ENCODE measurements at regions not wholly inside any gene's neighbourhood (a gene's known extent, or its start where the extent isn't known, plus 50 kb on each side); places are given as distances from the start of the nearest gene placed in this dataset.

GRCh38 chr4:140227286-140227685 is 73.3 kb upstream of the MAML3 start:
- TF ChIP-seq REST (IDR thresholded peaks at IDR 0.05; ENCODE audit: insufficient read depth in 1 of 2, low read depth in 2 of 2, low read length in 1 of 2) (no peak), CTCF (IDR thresholded peaks at IDR 0.05) (no peak), POLR2AphosphoS5 (IDR thresholded peaks at IDR 0.05; ENCODE audit: low read depth, low read length) (no peak)
